ENCODE measurements at regions not wholly inside any gene's neighbourhood (a gene's known extent, or its start where the extent isn't known, plus 50 kb on each side); places are given as distances from the start of the nearest gene placed in this dataset.

DNA sequence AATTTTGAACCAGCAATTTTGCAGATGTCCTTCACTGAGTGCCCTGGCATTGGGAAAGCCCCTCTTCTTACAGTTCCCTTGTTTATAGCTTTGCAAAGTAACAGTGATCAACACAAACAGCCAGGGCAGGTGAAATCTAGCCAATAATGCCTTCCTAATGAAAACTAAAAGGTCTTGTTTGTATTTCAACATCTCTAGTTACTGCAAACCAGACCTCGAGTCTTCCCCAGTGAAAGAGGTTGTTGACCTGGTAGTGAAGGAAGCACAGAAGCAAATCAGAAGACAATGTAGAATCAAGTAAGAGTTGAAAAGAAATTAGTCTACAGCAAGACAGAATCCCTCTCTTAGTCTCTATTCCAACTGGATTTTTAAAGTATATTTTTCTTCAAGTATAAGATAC, 231.2 kb downstream of the SNX13 start:
- DNase-seq (ENCODE audit: low spot score): no peak
- in situ Hi-C loops (cut with MboI; ENCODE audit: low sequenced_read_pairs, unreplicated experiment): loop anchor here (10.0 kb wide), 1 partner anchor 636 kb away; no protein-coding TSS in a partner anchor
- TF ChIP-seq, protein P1, sequence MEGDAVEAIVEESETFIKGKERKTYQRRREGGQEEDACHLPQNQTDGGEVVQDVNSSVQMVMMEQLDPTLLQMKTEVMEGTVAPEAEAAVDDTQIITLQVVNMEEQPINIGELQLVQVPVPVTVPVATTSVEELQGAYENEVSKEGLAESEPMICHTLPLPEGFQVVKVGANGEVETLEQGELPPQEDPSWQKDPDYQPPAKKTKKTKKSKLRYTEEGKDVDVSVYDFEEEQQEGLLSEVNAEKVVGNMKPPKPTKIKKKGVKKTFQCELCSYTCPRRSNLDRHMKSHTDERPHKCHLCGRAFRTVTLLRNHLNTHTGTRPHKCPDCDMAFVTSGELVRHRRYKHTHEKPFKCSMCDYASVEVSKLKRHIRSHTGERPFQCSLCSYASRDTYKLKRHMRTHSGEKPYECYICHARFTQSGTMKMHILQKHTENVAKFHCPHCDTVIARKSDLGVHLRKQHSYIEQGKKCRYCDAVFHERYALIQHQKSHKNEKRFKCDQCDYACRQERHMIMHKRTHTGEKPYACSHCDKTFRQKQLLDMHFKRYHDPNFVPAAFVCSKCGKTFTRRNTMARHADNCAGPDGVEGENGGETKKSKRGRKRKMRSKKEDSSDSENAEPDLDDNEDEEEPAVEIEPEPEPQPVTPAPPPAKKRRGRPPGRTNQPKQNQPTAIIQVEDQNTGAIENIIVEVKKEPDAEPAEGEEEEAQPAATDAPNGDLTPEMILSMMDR (IDR thresholded peaks at IDR 0.05; ENCODE audit: borderline replicate concordance, control extremely low read depth, extremely low read depth, insufficient read depth, missing control alignments): no peak

DNA sequence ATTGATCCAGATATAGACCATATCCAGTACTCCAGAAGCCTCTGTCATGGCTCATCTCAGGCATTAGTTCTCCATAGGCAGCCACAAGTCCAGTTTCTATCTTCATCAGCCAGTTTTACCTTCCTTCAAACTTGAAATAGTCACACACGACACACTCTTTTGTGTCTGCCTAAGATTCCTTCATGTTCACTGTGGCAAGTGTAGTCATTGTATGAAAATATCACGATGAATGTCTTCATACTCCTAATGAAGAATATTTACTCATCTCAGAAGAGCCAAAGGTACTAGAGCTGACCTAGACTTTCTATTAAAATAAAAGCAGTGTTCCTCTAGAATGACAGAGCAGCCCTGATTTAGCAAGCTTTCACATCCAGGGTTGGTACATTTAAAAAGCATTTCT, 230.7 kb downstream of the SNX13 start:
- TF ChIP-seq, protein P1 (IDR thresholded peaks at IDR 0.05; ENCODE audit: borderline replicate concordance, control extremely low read depth, extremely low read depth, insufficient read depth, missing control alignments): no peak
- DNase-seq (ENCODE audit: low spot score): no peak
- in situ Hi-C loops (cut with MboI; ENCODE audit: low sequenced_read_pairs, unreplicated experiment): loop anchor here (10.0 kb wide), 1 partner anchor 635 kb away; no protein-coding TSS in a partner anchor

DNA sequence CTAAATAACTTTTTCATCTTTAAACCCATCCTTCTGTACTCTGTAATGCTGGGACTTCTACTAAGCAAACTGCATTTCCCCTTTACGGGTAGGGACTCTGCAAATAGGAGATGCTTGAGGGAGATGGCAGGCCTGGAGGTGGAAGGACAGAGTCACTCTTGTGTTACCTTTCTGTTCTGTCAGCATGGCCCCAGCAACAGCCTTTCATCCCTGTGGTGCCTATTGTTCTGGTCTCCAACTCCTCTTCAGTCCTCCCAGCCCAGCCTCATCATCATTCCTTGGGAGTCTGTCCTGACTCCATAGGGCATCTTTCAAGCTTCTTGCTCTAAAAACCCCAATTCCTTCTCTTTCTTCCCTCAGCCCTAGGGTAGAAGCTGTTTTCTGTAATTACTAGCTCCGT, 230.0 kb downstream of the SNX13 start:
- TF ChIP-seq, protein P1 (IDR thresholded peaks at IDR 0.05; ENCODE audit: borderline replicate concordance, control extremely low read depth, extremely low read depth, insufficient read depth, missing control alignments): no peak
- DNase-seq (ENCODE audit: low spot score): no peak
- in situ Hi-C loops (cut with MboI; ENCODE audit: low sequenced_read_pairs, unreplicated experiment): no loop called here

- no peak for DNase-seq (ENCODE audit: low spot score)
- TF ChIP-seq, protein P1 (IDR thresholded peaks at IDR 0.05; ENCODE audit: borderline replicate concordance, control extremely low read depth, extremely low read depth, insufficient read depth, missing control alignments): no peak
- in situ Hi-C loops (cut with MboI; ENCODE audit: low sequenced_read_pairs, unreplicated experiment): no loop called here
Measured at GRCh38 chr7:17713584-17713983, 226.7 kb downstream of the SNX13 start.

DNA sequence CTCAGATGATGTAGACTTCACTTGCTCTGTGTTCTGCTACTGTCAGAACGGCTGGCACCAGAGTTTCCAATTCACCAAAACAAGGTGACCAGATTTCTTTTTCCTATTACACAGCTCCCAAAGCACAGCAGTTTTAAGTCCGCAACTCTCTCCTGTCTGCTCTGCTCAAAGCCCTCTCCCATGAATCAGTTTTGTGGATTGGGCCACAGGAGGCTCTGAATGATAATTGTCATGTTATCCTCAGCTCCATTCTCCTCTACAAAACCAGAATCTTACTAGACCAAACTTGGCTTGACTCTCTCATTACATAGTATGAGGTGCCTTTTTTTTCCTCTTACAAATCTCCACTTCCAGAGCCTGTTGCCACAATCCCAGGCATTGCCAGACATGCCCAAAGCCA, 223.5 kb downstream of the SNX13 start:
- TF ChIP-seq, protein P1 (IDR thresholded peaks at IDR 0.05; ENCODE audit: borderline replicate concordance, control extremely low read depth, extremely low read depth, insufficient read depth, missing control alignments): no peak
- no peak for DNase-seq (ENCODE audit: low spot score)

DNA sequence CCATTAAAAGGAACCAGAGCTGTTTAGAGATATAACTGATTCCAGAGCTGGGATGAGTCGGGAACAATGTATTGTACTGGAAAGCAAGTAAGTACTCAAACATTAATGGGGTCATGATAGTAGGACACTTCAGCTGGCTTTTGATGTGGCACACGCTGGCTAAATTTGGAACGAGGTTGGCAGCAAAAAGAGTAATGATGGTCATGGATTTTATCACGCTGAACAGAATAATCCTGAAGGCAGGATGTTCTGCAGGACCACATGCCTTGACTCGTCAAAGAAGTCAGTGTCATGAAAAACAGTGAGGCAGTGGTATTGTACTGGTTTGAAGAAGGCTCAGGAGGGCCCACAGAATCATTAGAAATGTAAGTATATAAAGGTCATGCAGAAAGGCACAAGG, 220.3 kb downstream of the SNX13 start:
- TF ChIP-seq, protein P1 (IDR thresholded peaks at IDR 0.05; ENCODE audit: borderline replicate concordance, control extremely low read depth, extremely low read depth, insufficient read depth, missing control alignments): no peak
- in situ Hi-C loops (cut with MboI; ENCODE audit: low sequenced_read_pairs, unreplicated experiment): no loop called here
- no peak for DNase-seq (ENCODE audit: low spot score)

More for the DNA sequence above, 223.5 kb downstream of the SNX13 start:
- in situ Hi-C loops (cut with MboI; ENCODE audit: low sequenced_read_pairs, unreplicated experiment): no loop called here

Measured in GM13976 (cell line).